Activated CD4-positive, alpha-beta memory T cell treated with anti-CD3 and anti-CD28 coated beads, Interleukin-2, amount 10 ng/mL, durations not matched to agents 7 days and 5 days (primary cell): ENCODE measurements at regions not wholly inside any gene's neighbourhood (a gene's known extent, or its start where the extent isn't known, plus 50 kb on each side); places are given as distances from the start of the nearest gene placed in this dataset.

Experiments used
- CTCF ChIA-PET: fragments of 350-600 bp; sonication (Branson Sonifier 250); formaldehyde crosslinking; loops from one replicate; lab custom pipeline; 2021; ENCODE audit warnings: antibody characterized with exemption, inconsistent platforms; lab: Charles Lee
- POLR2A ChIA-PET: fragments of 350-600 bp; sonication (Branson Sonifier 250); formaldehyde crosslinking; loops from one replicate; lab custom pipeline; 2021; ENCODE audit warnings: antibody characterized with exemption; lab: Charles Lee
- DNase-seq: peaks from one replicate; pipeline ENCODE4 v3.0.0-alpha.2; 2020
- H3K27ac Mint-ChIP-seq: one replicate; pipeline ENCODE4 v1.8.0; 2021; ENCODE audit warnings: mild to moderate bottlenecking, mixed read lengths
- H3K27me3 Mint-ChIP-seq: one replicate; pipeline ENCODE4 v1.8.0; 2021; ENCODE audit warnings: mixed read lengths
- H3K36me3 Mint-ChIP-seq: one replicate; pipeline ENCODE4 v1.8.0; 2021; ENCODE audit warnings: low read depth, mixed read lengths
- H3K4me1 Mint-ChIP-seq: one replicate; pipeline ENCODE4 v1.8.0; 2021; ENCODE audit warnings: mixed read lengths
- H3K4me3 Mint-ChIP-seq: one replicate; pipeline ENCODE4 v1.8.0; 2021; ENCODE audit warnings: mild to moderate bottlenecking, mixed read lengths
- H3K9me3 Mint-ChIP-seq: one replicate; pipeline ENCODE4 v1.8.0; 2021; ENCODE audit warnings: mixed read lengths

DNA sequence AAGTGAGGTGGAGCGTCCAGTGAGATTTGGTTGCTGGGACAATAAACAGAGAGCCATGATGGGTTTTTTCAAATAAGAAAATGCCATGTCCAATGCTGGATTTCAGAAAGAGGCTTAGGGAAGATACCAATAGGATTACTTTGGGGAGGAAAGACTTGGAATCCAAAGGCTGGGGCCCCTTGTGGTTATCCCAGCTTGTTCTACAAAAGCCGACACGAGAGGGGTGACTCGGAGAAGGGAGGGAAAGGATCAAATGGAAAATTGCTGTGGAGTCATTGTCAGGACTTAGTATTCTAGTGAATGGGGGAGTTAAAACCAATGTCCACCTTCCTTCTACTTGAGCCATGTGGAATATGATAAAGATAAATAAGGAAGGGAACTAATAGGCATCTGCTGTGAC is 305.5 kb downstream of the SOX9 start:
- peaks cover 19% of the 10 kb centered on the region for H3K4me1 Mint-ChIP-seq
- ChIA-PET CTCF (no interaction called here), POLR2A (no interaction called here)
- DNase-seq, result no peak
- no peak overlapping the region for H3K4me3 Mint-ChIP-seq
- H3K9me3 Mint-ChIP-seq, result no peaks in the 10 kb centered on the region
- no peaks in the 10 kb centered on the region for H3K27me3 Mint-ChIP-seq
- H3K36me3 Mint-ChIP-seq, result no peaks in the 10 kb centered on the region
- H3K27ac Mint-ChIP-seq, result no peak overlapping the region

DNA sequence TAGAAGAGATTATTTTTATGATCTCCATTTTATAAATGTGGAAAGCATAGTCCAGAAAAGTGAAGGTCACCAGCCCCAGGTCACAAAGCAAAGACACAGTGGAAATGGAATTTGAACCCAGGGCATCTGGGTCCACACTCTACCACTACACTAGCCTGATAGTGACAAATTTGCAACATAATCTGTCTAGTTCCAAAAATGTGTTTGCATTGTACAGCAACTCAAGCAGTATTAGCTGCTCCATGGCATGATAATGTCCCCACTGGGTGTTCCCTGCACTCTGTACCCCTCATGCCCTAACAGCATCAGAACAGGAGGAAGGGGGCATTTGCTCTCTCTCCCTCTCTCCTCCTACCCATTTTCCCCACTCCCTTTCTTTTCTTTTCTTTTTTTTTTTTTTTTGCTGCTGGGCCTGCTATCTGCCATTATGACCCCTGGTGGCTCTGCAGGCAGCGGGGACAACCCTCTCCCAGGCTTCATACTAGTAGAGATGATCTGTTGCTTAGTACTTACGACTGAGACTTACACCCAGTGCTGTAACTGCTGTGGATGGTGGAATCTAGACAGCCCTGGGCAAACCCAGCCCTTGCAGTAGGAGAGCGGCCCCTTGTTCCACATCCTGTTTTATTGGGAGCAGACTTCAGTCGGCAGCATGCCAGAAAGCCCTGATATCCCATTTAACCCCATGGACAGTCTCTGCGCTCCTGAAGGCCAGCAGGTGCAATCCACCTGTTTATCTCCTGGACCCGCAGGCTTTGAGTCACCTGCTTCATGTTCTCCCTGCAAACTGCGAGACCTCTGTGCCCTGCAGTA is 306.3 kb downstream of the SOX9 start:
- Mint-ChIP-seq H3K36me3 (no peaks in the 10 kb centered on the region), H3K27ac (no peak overlapping the region), H3K4me1 (peaks cover 12% of the 10 kb centered on the region), H3K9me3 (no peaks in the 10 kb centered on the region), H3K4me3 (no peak overlapping the region), H3K27me3 (no peaks in the 10 kb centered on the region)
- no peak for DNase-seq
- ChIA-PET POLR2A (no interaction called here), CTCF (no interaction called here)

DNA sequence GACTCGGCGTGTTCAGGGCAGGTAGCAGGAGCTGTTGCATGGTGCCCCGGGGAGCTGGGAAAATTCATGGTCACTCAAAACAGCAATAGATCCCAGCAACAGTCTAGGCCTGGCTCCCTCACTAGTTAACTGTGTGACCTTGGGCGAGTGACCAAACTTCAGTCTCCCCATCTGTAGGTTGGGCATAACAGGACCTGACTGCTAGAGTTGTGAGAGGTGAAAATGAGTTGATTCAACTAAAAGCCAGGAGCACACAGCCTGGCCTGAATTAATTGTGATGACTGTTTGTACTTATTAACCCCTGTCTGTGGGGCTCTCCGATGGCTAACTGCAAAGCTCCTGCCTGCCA is 306.9 kb downstream of the SOX9 start:
- H3K4me3 Mint-ChIP-seq, result no peak overlapping the region

DNA sequence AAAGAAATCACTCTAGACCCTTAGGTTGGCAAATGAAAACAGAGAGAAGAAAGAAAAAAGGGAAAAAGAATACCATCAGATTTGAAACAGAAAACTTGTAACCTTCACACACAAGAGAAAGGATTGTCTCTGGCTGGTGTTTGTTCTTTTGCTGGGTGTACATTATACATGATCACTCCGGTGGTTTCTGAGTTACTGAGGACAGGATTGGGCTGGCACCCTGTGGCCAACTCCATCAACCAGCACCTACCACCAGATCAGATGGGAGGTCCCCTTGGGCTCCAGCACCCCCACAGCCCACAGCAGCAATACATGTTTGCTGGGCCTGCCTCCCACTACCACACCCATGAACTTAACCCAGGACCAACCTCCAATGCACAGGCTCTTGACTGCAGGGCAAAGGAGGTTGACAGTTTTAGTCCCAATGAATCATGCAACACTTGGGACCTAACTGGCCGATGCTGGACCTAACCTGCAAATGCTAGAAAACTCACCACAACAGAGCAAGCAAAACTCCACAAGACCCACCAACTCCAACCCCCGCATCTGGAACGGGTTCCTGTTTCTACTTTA is 308.3 kb downstream of the SOX9 start:
- H3K27me3 Mint-ChIP-seq, result no peaks in the 10 kb centered on the region
- DNase-seq, result no peak
- POLR2A ChIA-PET, result no interaction called here
- CTCF ChIA-PET, result no interaction called here
- no peaks in the 10 kb centered on the region for H3K4me1 Mint-ChIP-seq
- no peak overlapping the region for H3K27ac Mint-ChIP-seq
- no peak overlapping the region for H3K4me3 Mint-ChIP-seq
- H3K9me3 Mint-ChIP-seq, result no peaks in the 10 kb centered on the region
- H3K36me3 Mint-ChIP-seq, result no peaks in the 10 kb centered on the region

More for the DNA sequence above, 306.9 kb downstream of the SOX9 start:
- Mint-ChIP-seq H3K4me1 (peaks cover 7% of the 10 kb centered on the region), H3K27ac (no peak overlapping the region), H3K27me3 (no peaks in the 10 kb centered on the region), H3K9me3 (no peaks in the 10 kb centered on the region), H3K36me3 (no peaks in the 10 kb centered on the region)
- POLR2A ChIA-PET, result no interaction called here
- no peak for DNase-seq
- CTCF ChIA-PET, result no interaction called here

GRCh38 chr17:72430611-72431432 is 310.0 kb downstream of the SOX9 start:
- CTCF ChIA-PET, result no interaction called here

GRCh38 chr17:72432143-72432621 is 311.4 kb downstream of the SOX9 start:
- H3K4me1 Mint-ChIP-seq, result no peaks in the 10 kb centered on the region
- ChIA-PET POLR2A (no interaction called here), CTCF (no interaction called here)
- H3K27me3 Mint-ChIP-seq, result no peaks in the 10 kb centered on the region
- no peak for DNase-seq
- H3K9me3 Mint-ChIP-seq, result no peaks in the 10 kb centered on the region
- H3K36me3 Mint-ChIP-seq, result no peaks in the 10 kb centered on the region
- no peak overlapping the region for H3K4me3 Mint-ChIP-seq
- no peak overlapping the region for H3K27ac Mint-ChIP-seq

More at GRCh38 chr17:72430611-72431432, 310.0 kb downstream of the SOX9 start:
- Mint-ChIP-seq H3K9me3 (no peaks in the 10 kb centered on the region), H3K27me3 (no peaks in the 10 kb centered on the region), H3K4me1 (no peaks in the 10 kb centered on the region), H3K36me3 (no peaks in the 10 kb centered on the region), H3K4me3 (no peak overlapping the region), H3K27ac (no peak overlapping the region)
- DNase-seq, result no peak
- POLR2A ChIA-PET, result no interaction called here

DNA sequence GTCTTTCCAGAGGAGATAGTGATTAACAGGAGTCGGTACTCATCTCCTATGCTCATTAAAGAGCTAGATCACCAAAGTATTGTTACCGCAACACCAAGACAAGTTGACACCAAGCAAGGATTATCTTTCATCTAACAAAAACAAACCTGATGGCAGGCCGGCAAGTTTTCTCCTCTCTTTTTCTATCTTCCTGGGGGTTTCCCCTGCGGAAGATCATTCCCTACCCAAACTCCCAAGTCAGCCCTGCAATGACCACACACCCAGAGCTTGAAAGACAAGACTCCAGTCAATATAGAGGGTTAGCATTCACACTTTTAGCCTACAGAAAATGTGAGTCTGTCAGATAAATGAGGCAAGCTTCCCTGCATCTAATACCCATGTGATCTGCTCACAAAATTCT is 312.1 kb downstream of the SOX9 start:
- no peaks in the 10 kb centered on the region for H3K4me1 Mint-ChIP-seq
- CTCF ChIA-PET, result no interaction called here
- POLR2A ChIA-PET, result no interaction called here
- no peak overlapping the region for H3K4me3 Mint-ChIP-seq
- no peak overlapping the region for H3K27ac Mint-ChIP-seq
- DNase-seq, result no peak
- no peaks in the 10 kb centered on the region for H3K36me3 Mint-ChIP-seq
- H3K27me3 Mint-ChIP-seq, result no peaks in the 10 kb centered on the region
- H3K9me3 Mint-ChIP-seq, result no peaks in the 10 kb centered on the region

GRCh38 chr17:72433797-72434196 is 313.0 kb downstream of the SOX9 start:
- H3K27me3 Mint-ChIP-seq, result no peaks in the 10 kb centered on the region
- ChIA-PET CTCF (interaction anchor here (0.7 kb wide), 2 partner anchors 188 to 394 kb away, joined by 3 to 4 read pairs; no protein-coding TSS in a partner anchor), POLR2A (no interaction called here)
- H3K36me3 Mint-ChIP-seq, result no peaks in the 10 kb centered on the region
- no peaks in the 10 kb centered on the region for H3K9me3 Mint-ChIP-seq
- DNase-seq, result no peak
- no peaks in the 10 kb centered on the region for H3K4me1 Mint-ChIP-seq
- no peak overlapping the region for H3K27ac Mint-ChIP-seq
- no peak overlapping the region for H3K4me3 Mint-ChIP-seq

DNA sequence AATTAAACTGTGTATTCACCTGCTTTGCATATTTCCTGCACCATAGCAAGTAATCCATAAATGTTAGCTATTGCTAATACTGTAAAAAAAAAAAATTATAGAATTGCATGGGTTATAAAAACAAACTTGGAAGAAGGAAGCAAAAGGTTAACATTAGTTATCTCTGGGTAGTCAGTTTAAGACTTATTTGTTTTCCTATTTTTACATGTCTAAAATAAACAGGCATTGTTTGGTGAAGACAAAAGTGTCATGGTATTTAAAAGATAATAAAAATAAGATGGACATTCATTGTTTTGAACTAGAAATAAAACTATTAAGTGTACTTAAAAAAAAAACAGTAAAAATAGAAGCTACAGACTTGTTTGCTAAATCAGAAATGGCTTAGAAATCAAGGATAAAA is 313.8 kb downstream of the SOX9 start:
- Mint-ChIP-seq H3K27ac (no peak overlapping the region), H3K9me3 (no peaks in the 10 kb centered on the region), H3K36me3 (no peaks in the 10 kb centered on the region), H3K4me1 (no peaks in the 10 kb centered on the region), H3K27me3 (no peaks in the 10 kb centered on the region), H3K4me3 (no peak overlapping the region)
- DNase-seq, result no peak
- ChIA-PET CTCF (interaction anchor here (0.7 kb wide), 2 partner anchors 189 to 393 kb away, joined by 3 to 4 read pairs; no protein-coding TSS in a partner anchor), POLR2A (no interaction called here)

- CTCF ChIA-PET, result no interaction called here
- DNase-seq, result no peak
- Mint-ChIP-seq H3K9me3 (no peaks in the 10 kb centered on the region), H3K27me3 (no peaks in the 10 kb centered on the region), H3K36me3 (no peaks in the 10 kb centered on the region), H3K4me3 (no peak overlapping the region), H3K4me1 (no peaks in the 10 kb centered on the region), H3K27ac (no peak overlapping the region)
- POLR2A ChIA-PET, result no interaction called here
Measured at GRCh38 chr17:72434991-72435618, 314.3 kb downstream of the SOX9 start.

DNA sequence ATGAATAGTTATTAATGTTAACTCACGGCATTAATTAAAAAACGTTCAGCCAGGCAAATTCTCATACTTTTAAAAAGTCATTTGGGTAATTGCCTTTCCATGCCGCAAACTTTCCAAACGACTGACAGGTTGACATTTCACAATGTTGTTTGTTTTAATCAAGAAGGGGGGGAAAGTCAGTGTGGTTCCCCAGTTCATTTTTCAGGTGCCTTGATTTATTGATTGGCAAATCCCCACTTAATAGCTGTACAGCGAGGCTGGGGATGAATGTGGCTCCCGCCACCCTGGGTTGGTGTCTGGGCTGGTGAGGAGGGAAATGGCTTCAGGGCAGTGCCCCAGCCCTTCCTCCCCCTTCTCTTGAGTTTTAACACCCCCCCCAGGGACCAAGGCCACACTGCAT is 318.0 kb downstream of the SOX9 start:
- POLR2A ChIA-PET, result no interaction called here
- no peaks in the 10 kb centered on the region for H3K27me3 Mint-ChIP-seq
- no peak overlapping the region for H3K27ac Mint-ChIP-seq
- DNase-seq, result no peak
- no peak overlapping the region for H3K4me3 Mint-ChIP-seq
- no peaks in the 10 kb centered on the region for H3K4me1 Mint-ChIP-seq
- CTCF ChIA-PET, result no interaction called here
- H3K9me3 Mint-ChIP-seq, result no peaks in the 10 kb centered on the region
- H3K36me3 Mint-ChIP-seq, result no peaks in the 10 kb centered on the region

- Mint-ChIP-seq H3K9me3 (no peaks in the 10 kb centered on the region), H3K4me1 (no peaks in the 10 kb centered on the region), H3K36me3 (no peaks in the 10 kb centered on the region), H3K4me3 (no peak overlapping the region), H3K27ac (no peak overlapping the region), H3K27me3 (no peaks in the 10 kb centered on the region)
- DNase-seq, result no peak
- CTCF ChIA-PET, result no interaction called here
- POLR2A ChIA-PET, result no interaction called here
Measured at GRCh38 chr17:72439893-72440502, 319.2 kb downstream of the SOX9 start.

- no peaks in the 10 kb centered on the region for H3K27me3 Mint-ChIP-seq
- no peak overlapping the region for H3K4me3 Mint-ChIP-seq
- DNase-seq, result no peak
- CTCF ChIA-PET, result no interaction called here
- no peaks in the 10 kb centered on the region for H3K9me3 Mint-ChIP-seq
- POLR2A ChIA-PET, result no interaction called here
- H3K36me3 Mint-ChIP-seq, result no peaks in the 10 kb centered on the region
- H3K4me1 Mint-ChIP-seq, result no peaks in the 10 kb centered on the region
- no peak overlapping the region for H3K27ac Mint-ChIP-seq
Measured at GRCh38 chr17:72440961-72441360, 320.1 kb downstream of the SOX9 start.
